DMS53 (cell line): ENCODE measurements at regions not wholly inside any gene's neighbourhood (a gene's known extent, or its start where the extent isn't known, plus 50 kb on each side); places are given as distances from the start of the nearest gene placed in this dataset.
"Not testable (repeated sequence)": the region's sequence is repeated elsewhere in the genome, so short reads cannot be mapped to it uniquely, and the experiment has no call there.

Experiments used
- DNase-seq: peaks from one replicate; lab custom pipeline; 2025; lab: John Stamatoyannopoulos, UW

GRCh38 chr18:47728921-47729320, 201.5 kb downstream of the SMAD2 start:
- no peak for DNase-seq

- DNase-seq = no peak
These were observed 203.1 kb downstream of the SMAD2 start for GRCh38 chr18:47727409-47727808.

- DNase-seq = no peak
These were observed 203.9 kb downstream of the SMAD2 start for GRCh38 chr18:47726550-47726949.

- no peak for DNase-seq
These were observed 204.8 kb downstream of the SMAD2 start for GRCh38 chr18:47725656-47726055.

- no peak for DNase-seq
These were observed 206.1 kb downstream of the SMAD2 start for GRCh38 chr18:47724186-47724975.

GRCh38 chr18:47721876-47722275, 208.6 kb downstream of the SMAD2 start:
- no peak for DNase-seq

- DNase-seq = no peak
These were observed 209.7 kb downstream of the SMAD2 start for GRCh38 chr18:47720741-47721140.

- no peak for DNase-seq
These were observed 211.2 kb downstream of the SMAD2 start for GRCh38 chr18:47719096-47719780.

GRCh38 chr18:47718646-47719045, 211.8 kb downstream of the SMAD2 start:
- no peak for DNase-seq

- no peak for DNase-seq
These were observed 213.2 kb downstream of the SMAD2 start for GRCh38 chr18:47717257-47717656.

GRCh38 chr18:47716632-47717185, 213.8 kb downstream of the SMAD2 start:
- DNase-seq = no peak

- no peak for DNase-seq
These were observed 220.0 kb downstream of the SMAD2 start for GRCh38 chr18:47710451-47710850.

GRCh38 chr18:47709556-47709955, 220.9 kb downstream of the SMAD2 start:
- no peak for DNase-seq

GRCh38 chr18:47708206-47708605, 222.3 kb downstream of the SMAD2 start:
- no peak for DNase-seq

GRCh38 chr18:47701134-47701533, 229.3 kb downstream of the SMAD2 start:
- DNase-seq = no peak

GRCh38 chr18:47696870-47697269, 233.6 kb downstream of the SMAD2 start:
- no peak for DNase-seq

GRCh38 chr18:47691611-47692010, 238.8 kb downstream of the SMAD2 start:
- DNase-seq = no peak

- DNase-seq = not testable (repeated sequence)
These were observed 239.7 kb downstream of the SMAD2 start for GRCh38 chr18:47690778-47691177.

- no peak for DNase-seq
These were observed 241.1 kb downstream of the SMAD2 start for GRCh38 chr18:47689371-47689770.

- DNase-seq = no peak
These were observed 243.7 kb downstream of the SMAD2 start for GRCh38 chr18:47686806-47687205.

GRCh38 chr18:47683774-47684173, 246.7 kb downstream of the SMAD2 start:
- peak; percentile 13 for DNase-seq

- no peak for DNase-seq
These were observed 247.6 kb downstream of the SMAD2 start for GRCh38 chr18:47682876-47683275.

GRCh38 chr18:47680488-47680887, 250.0 kb downstream of the SMAD2 start:
- DNase-seq = no peak
